GM19238 (cell line): ENCODE measurements at regions not wholly inside any gene's neighbourhood (a gene's known extent, or its start where the extent isn't known, plus 50 kb on each side); places are given as distances from the start of the nearest gene placed in this dataset.

ENCODE experiments used
- DNase-seq: peaks from one replicate; pipeline ENCODE4 v3.0.0; 2011; ENCODE audit warnings: low spot score; ENCODE audit not compliant: insufficient read length

GRCh38 chr3:18886331-18886730 is 262.0 kb upstream of the KCNH8 start:
- no peak for DNase-seq

GRCh38 chr3:18885612-18886011 is 262.7 kb upstream of the KCNH8 start:
- DNase-seq = no peak

- no peak for DNase-seq
Measured at GRCh38 chr3:18883571-18883970, 264.7 kb upstream of the KCNH8 start.

GRCh38 chr3:18880691-18881090 is 267.6 kb upstream of the KCNH8 start:
- DNase-seq = no peak

- DNase-seq = no peak
Measured at GRCh38 chr3:18872466-18872865, 275.8 kb upstream of the KCNH8 start.

GRCh38 chr3:18870642-18871041 is 277.7 kb upstream of the KCNH8 start:
- no peak for DNase-seq

GRCh38 chr3:18870074-18870640 is 278.2 kb upstream of the KCNH8 start:
- no peak for DNase-seq

- DNase-seq = no peak
Measured at GRCh38 chr3:18868911-18869689, 279.2 kb upstream of the KCNH8 start.

- DNase-seq = no peak
Measured at GRCh38 chr3:18866899-18867298, 281.4 kb upstream of the KCNH8 start.

- DNase-seq = no peak
Measured at GRCh38 chr3:18864933-18865731, 283.2 kb upstream of the KCNH8 start.

GRCh38 chr3:18862077-18862476 is 286.2 kb upstream of the KCNH8 start:
- DNase-seq = no peak

- no peak for DNase-seq
Measured at GRCh38 chr3:18861137-18861536, 287.2 kb upstream of the KCNH8 start.

- DNase-seq = no peak
Measured at GRCh38 chr3:18853269-18853668, 295.0 kb upstream of the KCNH8 start.

GRCh38 chr3:18847583-18848197 is 300.6 kb upstream of the KCNH8 start:
- no peak for DNase-seq

GRCh38 chr3:18843983-18844382 is 304.3 kb upstream of the KCNH8 start:
- no peak for DNase-seq

GRCh38 chr3:18843188-18843587 is 305.1 kb upstream of the KCNH8 start:
- DNase-seq = no peak

- DNase-seq = no peak
Measured at GRCh38 chr3:18841422-18842343, 306.6 kb upstream of the KCNH8 start.

GRCh38 chr3:18840535-18841137 is 307.7 kb upstream of the KCNH8 start:
- DNase-seq = no peak

GRCh38 chr3:18838758-18839157 is 309.6 kb upstream of the KCNH8 start:
- no peak for DNase-seq

GRCh38 chr3:18837137-18837755 is 311.1 kb upstream of the KCNH8 start:
- no peak for DNase-seq
